ENCODE measurements at regions not wholly inside any gene's neighbourhood (a gene's known extent, or its start where the extent isn't known, plus 50 kb on each side); places are given as distances from the start of the nearest gene placed in this dataset.

DNA sequence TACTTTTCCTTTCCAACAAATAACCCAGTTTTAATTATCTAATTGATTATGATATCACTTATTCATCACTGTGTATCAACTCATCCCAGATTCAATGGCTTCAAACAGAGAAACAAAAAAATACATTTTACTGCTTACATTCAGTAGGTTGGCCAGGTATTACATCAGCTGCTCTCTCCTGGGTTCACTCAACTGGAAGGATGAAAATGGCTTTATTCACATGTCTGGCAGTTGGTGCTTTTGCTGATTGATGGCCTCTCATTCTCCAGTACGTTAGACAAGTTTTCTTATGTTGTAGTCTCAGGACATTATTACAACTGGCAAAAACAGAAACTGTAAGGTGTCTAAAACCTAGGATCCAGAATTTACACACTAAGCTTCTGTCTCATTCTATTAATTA lies 811.0 kb upstream of the ALCAM start:
- H3K27me3 ChIP-seq (ENCODE audit: insufficient read depth, low read length, poor library complexity) = no peaks in the 10 kb centered on the region
- TF ChIP-seq, protein P1, sequence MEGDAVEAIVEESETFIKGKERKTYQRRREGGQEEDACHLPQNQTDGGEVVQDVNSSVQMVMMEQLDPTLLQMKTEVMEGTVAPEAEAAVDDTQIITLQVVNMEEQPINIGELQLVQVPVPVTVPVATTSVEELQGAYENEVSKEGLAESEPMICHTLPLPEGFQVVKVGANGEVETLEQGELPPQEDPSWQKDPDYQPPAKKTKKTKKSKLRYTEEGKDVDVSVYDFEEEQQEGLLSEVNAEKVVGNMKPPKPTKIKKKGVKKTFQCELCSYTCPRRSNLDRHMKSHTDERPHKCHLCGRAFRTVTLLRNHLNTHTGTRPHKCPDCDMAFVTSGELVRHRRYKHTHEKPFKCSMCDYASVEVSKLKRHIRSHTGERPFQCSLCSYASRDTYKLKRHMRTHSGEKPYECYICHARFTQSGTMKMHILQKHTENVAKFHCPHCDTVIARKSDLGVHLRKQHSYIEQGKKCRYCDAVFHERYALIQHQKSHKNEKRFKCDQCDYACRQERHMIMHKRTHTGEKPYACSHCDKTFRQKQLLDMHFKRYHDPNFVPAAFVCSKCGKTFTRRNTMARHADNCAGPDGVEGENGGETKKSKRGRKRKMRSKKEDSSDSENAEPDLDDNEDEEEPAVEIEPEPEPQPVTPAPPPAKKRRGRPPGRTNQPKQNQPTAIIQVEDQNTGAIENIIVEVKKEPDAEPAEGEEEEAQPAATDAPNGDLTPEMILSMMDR (IDR thresholded peaks at IDR 0.05; ENCODE audit: borderline replicate concordance, extremely low read depth, low read length, poor library complexity, severe bottlenecking) = no peak
- TF ChIP-seq EZH2 (IDR thresholded peaks at IDR 0.05; ENCODE audit: borderline replicate concordance, low read depth, low read length, severe bottlenecking) = no peak
- no peak overlapping the region for H2AFZ ChIP-seq (ENCODE audit: low read depth, low read length)
- H3K9ac ChIP-seq (ENCODE audit: low read depth, low read length) = no peak overlapping the region
- H3K79me2 ChIP-seq (ENCODE audit: insufficient read depth, low read length) = no peaks in the 10 kb centered on the region
- ATAC-seq (ENCODE audit: insufficient read depth, low read depth) (no peak), DNase-seq (no peak)
- H3K9me3 ChIP-seq (ENCODE audit: insufficient read depth, low read length, severe bottlenecking) = no peaks in the 10 kb centered on the region
- H3K27ac ChIP-seq (ENCODE audit: low read length) = no peak overlapping the region
- no peaks in the 10 kb centered on the region for H3K4me1 ChIP-seq (ENCODE audit: insufficient read depth, low read length)
- H3K36me3 ChIP-seq (ENCODE audit: insufficient read depth, low read length) = no peaks in the 10 kb centered on the region
- H4K20me1 ChIP-seq (ENCODE audit: insufficient read depth, low read length) = no peaks in the 10 kb centered on the region
- H3K4me3 ChIP-seq (ENCODE audit: low read depth in 1 of 2, low read length in 2 of 2) = no peak overlapping the region
- no peak overlapping the region for H3K4me2 ChIP-seq (ENCODE audit: insufficient read depth, low read length)

DNA sequence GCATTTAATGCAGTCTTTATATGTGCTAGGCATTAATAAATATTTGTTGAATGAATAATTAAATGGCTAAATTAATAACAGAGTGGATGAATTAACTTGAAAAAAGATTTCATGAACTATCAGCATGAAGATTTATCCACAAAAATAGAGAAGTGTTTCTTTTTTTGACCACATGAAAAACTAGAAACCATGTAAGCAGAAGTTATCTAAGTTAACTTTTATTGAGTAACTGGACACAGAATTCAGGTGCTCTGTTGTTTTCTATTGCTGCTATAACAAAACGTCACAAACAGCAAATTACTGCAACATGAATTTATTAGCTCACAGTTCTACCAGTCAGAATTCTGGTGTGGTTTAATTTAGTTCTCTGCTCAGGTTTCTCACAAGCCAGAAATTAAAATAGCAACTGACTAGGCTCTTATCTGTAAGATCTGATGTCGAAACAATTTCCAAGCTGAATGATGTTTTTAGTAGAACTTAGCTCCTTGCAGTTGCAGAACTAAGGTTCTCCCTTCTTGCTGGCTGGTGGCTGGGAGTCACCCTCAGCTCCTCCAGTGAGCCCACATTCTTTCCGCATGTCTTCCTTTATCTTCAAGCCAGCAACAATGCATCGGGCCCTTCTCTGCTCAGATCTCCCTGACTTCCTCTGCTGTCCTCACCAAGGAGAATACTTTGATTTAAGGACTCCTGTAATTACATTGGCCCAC lies 810.2 kb upstream of the ALCAM start:
- Histone ChIP-seq H3K9me3 (ENCODE audit: insufficient read depth, low read length, severe bottlenecking) (no peaks in the 10 kb centered on the region), H2AFZ (ENCODE audit: low read depth, low read length) (no peak overlapping the region), H3K4me2 (ENCODE audit: insufficient read depth, low read length) (no peak overlapping the region), H3K27ac (ENCODE audit: low read length) (no peak overlapping the region), H3K79me2 (ENCODE audit: insufficient read depth, low read length) (no peaks in the 10 kb centered on the region), H3K4me3 (ENCODE audit: low read depth in 1 of 2, low read length in 2 of 2) (no peak overlapping the region), H4K20me1 (ENCODE audit: insufficient read depth, low read length) (no peaks in the 10 kb centered on the region), H3K4me1 (ENCODE audit: insufficient read depth, low read length) (no peaks in the 10 kb centered on the region), H3K36me3 (ENCODE audit: insufficient read depth, low read length) (no peaks in the 10 kb centered on the region), H3K27me3 (ENCODE audit: insufficient read depth, low read length, poor library complexity) (no peaks in the 10 kb centered on the region), H3K9ac (ENCODE audit: low read depth, low read length) (no peak overlapping the region)
- DNase-seq (no peak), ATAC-seq (ENCODE audit: insufficient read depth, low read depth) (no peak)
- no peak for TF ChIP-seq EZH2 (IDR thresholded peaks at IDR 0.05; ENCODE audit: borderline replicate concordance, low read depth, low read length, severe bottlenecking)
- TF ChIP-seq, protein P1 (IDR thresholded peaks at IDR 0.05; ENCODE audit: borderline replicate concordance, extremely low read depth, low read length, poor library complexity, severe bottlenecking) = no peak

DNA sequence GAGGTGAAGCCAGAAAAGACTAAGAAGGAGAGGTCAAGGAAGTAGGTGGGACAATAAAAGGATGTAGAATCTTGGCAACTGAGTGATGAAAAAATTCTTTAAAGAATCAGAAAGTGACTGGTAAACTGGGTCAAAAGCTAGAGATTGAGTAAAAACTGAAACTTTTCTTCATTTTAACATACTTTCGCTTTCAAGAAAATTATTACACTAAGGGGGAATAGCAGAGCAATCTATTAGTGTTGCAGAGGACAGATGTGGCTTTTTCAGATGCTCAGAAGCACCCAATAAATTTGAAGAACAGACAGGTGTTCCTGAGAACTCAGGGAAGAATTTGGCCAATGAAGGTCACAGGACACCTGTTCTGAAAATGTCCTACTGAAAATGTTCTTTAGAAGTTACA lies 805.4 kb upstream of the ALCAM start:
- Histone ChIP-seq H3K27me3 (ENCODE audit: insufficient read depth, low read length, poor library complexity) (no peaks in the 10 kb centered on the region), H4K20me1 (ENCODE audit: insufficient read depth, low read length) (no peaks in the 10 kb centered on the region), H3K4me2 (ENCODE audit: insufficient read depth, low read length) (no peak overlapping the region), H3K9ac (ENCODE audit: low read depth, low read length) (no peak overlapping the region), H3K79me2 (ENCODE audit: insufficient read depth, low read length) (no peaks in the 10 kb centered on the region), H3K4me3 (ENCODE audit: low read depth in 1 of 2, low read length in 2 of 2) (no peak overlapping the region), H3K27ac (ENCODE audit: low read length) (no peak overlapping the region), H2AFZ (ENCODE audit: low read depth, low read length) (no peak overlapping the region), H3K9me3 (ENCODE audit: insufficient read depth, low read length, severe bottlenecking) (no peaks in the 10 kb centered on the region), H3K36me3 (ENCODE audit: insufficient read depth, low read length) (no peaks in the 10 kb centered on the region), H3K4me1 (ENCODE audit: insufficient read depth, low read length) (no peaks in the 10 kb centered on the region)
- DNase-seq = no peak
- TF ChIP-seq, protein P1 (IDR thresholded peaks at IDR 0.05; ENCODE audit: borderline replicate concordance, extremely low read depth, low read length, poor library complexity, severe bottlenecking) = no peak
- no peak for TF ChIP-seq EZH2 (IDR thresholded peaks at IDR 0.05; ENCODE audit: borderline replicate concordance, low read depth, low read length, severe bottlenecking)
- no peak for ATAC-seq (ENCODE audit: insufficient read depth, low read depth)
